GM23338 (cell line): ENCODE measurements at regions not wholly inside any gene's neighbourhood (a gene's known extent, or its start where the extent isn't known, plus 50 kb on each side); places are given as distances from the start of the nearest gene placed in this dataset.

ENCODE experiments used
- ATAC-seq: fragments of 200-7000 bp; cut with Tn5 transposase; 3 replicates; pipeline ENCODE4 v1.9.1; 2020
- DNase-seq: peaks from one replicate; pipeline ENCODE4 v3.0.0-alpha.2; 2015; ENCODE audit warnings: low spot score
- H2AFZ ChIP-seq: fragments of 200-600 bp; sonication (generic); 2 replicates; pipeline ENCODE4 v1.8.0; 2016; ENCODE audit warnings: antibody characterized with exemption, mild to moderate bottlenecking, moderate library complexity
- H3F3A ChIP-seq: fragments of 200-600 bp; sonication (generic); replicated peaks from 2 replicates; pipeline ENCODE4 v1.8.0; 2017; ENCODE audit warnings: antibody characterized with exemption, mixed run types, low read depth
- H3K27ac ChIP-seq: fragments of 200-600 bp; sonication (generic); 2 replicates; pipeline ENCODE4 v1.6.1; 2016; ENCODE audit warnings: low read depth
- H3K27me3 ChIP-seq: fragments of 200-600 bp; sonication (generic); 2 replicates; pipeline ENCODE4 v1.8.0; 2016; ENCODE audit warnings: mild to moderate bottlenecking, mixed run types, moderate library complexity; ENCODE audit not compliant: insufficient read depth
- H3K36me3 ChIP-seq: fragments of 200-600 bp; sonication (generic); 2 replicates; pipeline ENCODE4 v1.8.0; 2016; ENCODE audit warnings: mild to moderate bottlenecking; ENCODE audit not compliant: insufficient read depth
- H3K4me1 ChIP-seq: fragments of 200-600 bp; sonication (generic); 2 replicates; pipeline ENCODE4 v1.8.0; 2016; ENCODE audit warnings: mild to moderate bottlenecking, moderate library complexity; ENCODE audit not compliant: insufficient read depth
- H3K4me2 ChIP-seq: fragments of 200-600 bp; sonication (generic); 2 replicates; pipeline ENCODE4 v1.7.1; 2017; ENCODE audit warnings: mixed run types
- H3K4me3 ChIP-seq: fragments of 200-600 bp; sonication (generic); 2 replicates; pipeline ENCODE4 v1.6.1; 2016; ENCODE audit warnings: mixed run types
- H3K79me2 ChIP-seq: fragments of 200-600 bp; sonication (generic); replicated peaks from 2 replicates; pipeline ENCODE4 v1.8.0; 2017; ENCODE audit warnings: mild to moderate bottlenecking; ENCODE audit not compliant: insufficient read depth
- H3K9me2 ChIP-seq: fragments of 200-600 bp; sonication (generic); 2 replicates; pipeline ENCODE4 v1.8.0; 2017; ENCODE audit not compliant: insufficient read depth
- H4K20me1 ChIP-seq: fragments of 200-600 bp; sonication (generic); replicated peaks from 2 replicates; pipeline ENCODE4 v1.8.0; 2017; ENCODE audit warnings: mild to moderate bottlenecking; ENCODE audit not compliant: insufficient read depth
- H3K27ac Mint-ChIP-seq: 2 replicates; pipeline ENCODE4 v1.8.0; 2020; ENCODE audit warnings: inconsistent platforms, mild to moderate bottlenecking, moderate library complexity, mixed read lengths
- H3K27me3 Mint-ChIP-seq: 3 replicates; pipeline ENCODE4 v1.8.0; 2022; ENCODE audit warnings: low read depth, mild to moderate bottlenecking, moderate library complexity, mixed read lengths, inconsistent platforms; ENCODE audit not compliant: insufficient read depth, poor library complexity
- H3K36me3 Mint-ChIP-seq: 3 replicates; pipeline ENCODE4 v1.8.0; 2021; ENCODE audit warnings: low read depth, mild to moderate bottlenecking, inconsistent platforms, moderate library complexity, mixed read lengths
- H3K4me1 Mint-ChIP-seq: 3 replicates; pipeline ENCODE4 v1.8.0; 2020; ENCODE audit warnings: mild to moderate bottlenecking, inconsistent platforms, mixed read lengths
- H3K4me3 Mint-ChIP-seq: 3 replicates; pipeline ENCODE4 v1.8.0; 2021; ENCODE audit warnings: moderate library complexity, mild to moderate bottlenecking, inconsistent platforms, mixed read lengths
- H3K9me3 Mint-ChIP-seq: 3 replicates; pipeline ENCODE4 v1.8.0; 2020; ENCODE audit warnings: moderate library complexity, mild to moderate bottlenecking, inconsistent platforms, mixed read lengths
- JUNB ChIP-seq: IDR thresholded peaks from one replicate; pipeline ENCODE4 v1.6.1; 2016; ENCODE audit warnings: antibody characterized with exemption; ENCODE audit not compliant: unreplicated experiment
- NANOG ChIP-seq: IDR thresholded peaks from 2 replicates; pipeline ENCODE4 v1.6.1; 2016; ENCODE audit warnings: antibody characterized with exemption, borderline replicate concordance
- POLR2AphosphoS5 ChIP-seq: IDR thresholded peaks from 2 replicates; pipeline ENCODE4 v1.6.1; 2016; ENCODE audit warnings: antibody characterized with exemption, low read depth
- ZNF114 ChIP-seq: fragments of 250-450 bp; sonication (Bioruptor Pico); IDR thresholded peaks from 2 replicates; pipeline ENCODE4 v1.5.0; 2020; ENCODE audit warnings: mild to moderate bottlenecking, moderate library complexity
- ZNF331 ChIP-seq: fragments of 250-450 bp; sonication (Bioruptor Pico); IDR thresholded peaks from 2 replicates; pipeline ENCODE4 v1.5.0; 2020; ENCODE audit warnings: low read depth, mild to moderate bottlenecking, moderate library complexity
- TF ChIP-seq, protein P1 (sequence below): IDR thresholded peaks from one replicate; pipeline ENCODE4 v1.6.1; 2018; ENCODE audit warnings: antibody characterized with exemption; ENCODE audit not compliant: unreplicated experiment
- TF ChIP-seq, protein P2 (sequence below): IDR thresholded peaks from 2 replicates; pipeline ENCODE4 v1.6.1; 2016; ENCODE audit warnings: antibody characterized with exemption

DNA sequence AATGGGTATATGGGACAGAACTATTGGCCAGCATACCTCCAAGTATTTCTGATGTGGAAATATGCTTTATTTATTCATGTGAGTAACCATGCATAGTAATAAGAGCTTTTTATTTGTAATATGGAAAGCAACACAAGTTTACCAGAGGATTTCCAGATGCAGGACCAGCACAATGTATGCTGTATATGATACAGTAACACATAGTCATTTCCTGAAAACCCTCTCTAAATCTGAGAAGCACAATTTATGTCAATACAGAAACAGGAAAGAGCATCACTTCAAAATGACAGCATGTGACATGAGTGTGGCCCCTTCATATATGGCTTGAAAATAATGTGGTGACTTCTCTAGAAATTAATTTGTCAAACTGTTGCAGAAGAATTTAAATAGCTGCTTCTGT, 1134.7 kb upstream of the ADGRL2 start:
- DNase-seq: no peak
- no peak overlapping the region for H3K4me3 ChIP-seq
- Mint-ChIP-seq H3K4me3 (no peak overlapping the region), H3K36me3 (no peaks in the 10 kb centered on the region), H3K4me1 (peaks cover 4% of the 10 kb centered on the region; the same call in 2 of the 3 replicates), H3K27ac (no peak overlapping the region), H3K27me3 (no peaks in the 10 kb centered on the region), H3K9me3 (no peaks in the 10 kb centered on the region)
- no peak overlapping the region for H2AFZ ChIP-seq
- no peaks in the 10 kb centered on the region for H3K79me2 ChIP-seq
- ATAC-seq: no peak
- H3K27ac ChIP-seq: no peak overlapping the region
- no peaks in the 10 kb centered on the region for H4K20me1 ChIP-seq
- TF ChIP-seq, protein P1, sequence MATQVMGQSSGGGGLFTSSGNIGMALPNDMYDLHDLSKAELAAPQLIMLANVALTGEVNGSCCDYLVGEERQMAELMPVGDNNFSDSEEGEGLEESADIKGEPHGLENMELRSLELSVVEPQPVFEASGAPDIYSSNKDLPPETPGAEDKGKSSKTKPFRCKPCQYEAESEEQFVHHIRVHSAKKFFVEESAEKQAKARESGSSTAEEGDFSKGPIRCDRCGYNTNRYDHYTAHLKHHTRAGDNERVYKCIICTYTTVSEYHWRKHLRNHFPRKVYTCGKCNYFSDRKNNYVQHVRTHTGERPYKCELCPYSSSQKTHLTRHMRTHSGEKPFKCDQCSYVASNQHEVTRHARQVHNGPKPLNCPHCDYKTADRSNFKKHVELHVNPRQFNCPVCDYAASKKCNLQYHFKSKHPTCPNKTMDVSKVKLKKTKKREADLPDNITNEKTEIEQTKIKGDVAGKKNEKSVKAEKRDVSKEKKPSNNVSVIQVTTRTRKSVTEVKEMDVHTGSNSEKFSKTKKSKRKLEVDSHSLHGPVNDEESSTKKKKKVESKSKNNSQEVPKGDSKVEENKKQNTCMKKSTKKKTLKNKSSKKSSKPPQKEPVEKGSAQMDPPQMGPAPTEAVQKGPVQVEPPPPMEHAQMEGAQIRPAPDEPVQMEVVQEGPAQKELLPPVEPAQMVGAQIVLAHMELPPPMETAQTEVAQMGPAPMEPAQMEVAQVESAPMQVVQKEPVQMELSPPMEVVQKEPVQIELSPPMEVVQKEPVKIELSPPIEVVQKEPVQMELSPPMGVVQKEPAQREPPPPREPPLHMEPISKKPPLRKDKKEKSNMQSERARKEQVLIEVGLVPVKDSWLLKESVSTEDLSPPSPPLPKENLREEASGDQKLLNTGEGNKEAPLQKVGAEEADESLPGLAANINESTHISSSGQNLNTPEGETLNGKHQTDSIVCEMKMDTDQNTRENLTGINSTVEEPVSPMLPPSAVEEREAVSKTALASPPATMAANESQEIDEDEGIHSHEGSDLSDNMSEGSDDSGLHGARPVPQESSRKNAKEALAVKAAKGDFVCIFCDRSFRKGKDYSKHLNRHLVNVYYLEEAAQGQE: no peak
- no peak for TF ChIP-seq NANOG
- no peak for TF ChIP-seq POLR2AphosphoS5
- no peak for TF ChIP-seq ZNF331 (CRISPR knock-in tag)
- TF ChIP-seq, protein P2, sequence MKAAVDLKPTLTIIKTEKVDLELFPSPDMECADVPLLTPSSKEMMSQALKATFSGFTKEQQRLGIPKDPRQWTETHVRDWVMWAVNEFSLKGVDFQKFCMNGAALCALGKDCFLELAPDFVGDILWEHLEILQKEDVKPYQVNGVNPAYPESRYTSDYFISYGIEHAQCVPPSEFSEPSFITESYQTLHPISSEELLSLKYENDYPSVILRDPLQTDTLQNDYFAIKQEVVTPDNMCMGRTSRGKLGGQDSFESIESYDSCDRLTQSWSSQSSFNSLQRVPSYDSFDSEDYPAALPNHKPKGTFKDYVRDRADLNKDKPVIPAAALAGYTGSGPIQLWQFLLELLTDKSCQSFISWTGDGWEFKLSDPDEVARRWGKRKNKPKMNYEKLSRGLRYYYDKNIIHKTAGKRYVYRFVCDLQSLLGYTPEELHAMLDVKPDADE: no peak
- no peaks in the 10 kb centered on the region for H3F3A ChIP-seq
- H3K27me3 ChIP-seq: no peaks in the 10 kb centered on the region
- H3K4me2 ChIP-seq: no peak overlapping the region
- no peaks in the 10 kb centered on the region for H3K36me3 ChIP-seq
- H3K4me1 ChIP-seq: no peaks in the 10 kb centered on the region
- H3K9me2 ChIP-seq: no peaks in the 10 kb centered on the region

DNA sequence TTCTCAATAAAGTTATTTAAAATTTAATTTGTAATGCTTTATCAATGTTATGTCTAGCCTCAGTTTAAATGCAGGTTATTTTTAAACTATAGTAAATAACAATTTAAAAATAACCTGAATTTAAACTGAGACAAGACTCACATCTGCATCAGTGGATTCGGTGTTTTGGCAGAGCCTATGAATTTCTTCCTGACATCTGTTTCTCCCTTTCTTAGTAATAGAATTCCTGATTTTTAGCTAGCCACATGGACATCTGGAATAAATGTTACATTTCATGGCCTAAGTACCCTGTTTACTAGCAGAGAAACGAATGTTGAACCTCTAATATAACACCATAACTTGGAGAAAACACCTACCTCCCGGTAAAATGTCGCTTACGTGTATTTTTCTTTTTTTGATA, 1141.6 kb upstream of the ADGRL2 start:
- ATAC-seq (no peak), DNase-seq (no peak)
- H3K79me2 ChIP-seq: no peaks in the 10 kb centered on the region
- H3K4me1 Mint-ChIP-seq: peaks cover 27% of the 10 kb centered on the region
- H3K4me3 Mint-ChIP-seq: no peak overlapping the region
- H3F3A ChIP-seq: no peaks in the 10 kb centered on the region
- H3K27ac Mint-ChIP-seq: no peak overlapping the region
- H3K27me3 Mint-ChIP-seq: peaks cover 3% of the 10 kb centered on the region
- no peaks in the 10 kb centered on the region for H3K36me3 Mint-ChIP-seq
- H3K9me2 ChIP-seq: no peaks in the 10 kb centered on the region
- no peak overlapping the region for H3K4me3 ChIP-seq
- H2AFZ ChIP-seq: no peak overlapping the region
- peaks cover 22% of the 10 kb centered on the region for H3K4me1 ChIP-seq
- no peaks in the 10 kb centered on the region for H4K20me1 ChIP-seq
- H3K27me3 ChIP-seq: no peaks in the 10 kb centered on the region
- H3K36me3 ChIP-seq: no peaks in the 10 kb centered on the region
- no peak overlapping the region for H3K27ac ChIP-seq
- no peaks in the 10 kb centered on the region for H3K9me3 Mint-ChIP-seq
- no peak overlapping the region for H3K4me2 ChIP-seq
- TF ChIP-seq ZNF331 (CRISPR knock-in tag) (no peak), ZNF114 (CRISPR knock-in tag) (no peak), JUNB (no peak)
- TF ChIP-seq, protein P1: no peak
- TF ChIP-seq, protein P2: no peak
